Right lobe of liver (tissue), 6 donors: ENCODE measurements at regions not wholly inside any gene's neighbourhood (a gene's known extent, or its start where the extent isn't known, plus 50 kb on each side); places are given as distances from the start of the nearest gene placed in this dataset.

ENCODE experiments used
- ATAC-seq, 4 donors: fragments of 200-7000 bp; cut with Tn5 transposase; one replicate each; pipeline ENCODE4 v1.9.1; 2020; ENCODE audit warnings: mild to moderate bottlenecking in 4 of 4, moderate library complexity in 4 of 4
- DNase-seq, 3 donors: peaks; one replicate each; pipeline ENCODE4 v3.0.0-alpha.2; 2020
- H3K27ac ChIP-seq, 3 donors: fragments of 200-600 bp; one replicate each; pipeline ENCODE4 v1.8.0; 2022
- H3K27me3 ChIP-seq, 2 donors: fragments of 200-600 bp; one replicate each; pipeline ENCODE4 v1.8.0; 2022
- H3K36me3 ChIP-seq, 4 donors: fragments of 200-600 bp; sonication (generic) in 1 of 4; one replicate each; pipeline versions ENCODE4 v1.5.1 to v1.8.0; 2017 to 2022; ENCODE audit warnings: control low read depth in 1 of 4
- H3K4me1 ChIP-seq, 4 donors: fragments of 200-600 bp; sonication (generic) in 1 of 4; one replicate each; pipeline versions ENCODE4 v1.5.1 to v1.8.0; 2017 to 2022; ENCODE audit warnings: control low read depth in 1 of 4
- H3K4me3 ChIP-seq, 3 donors: fragments of 200-600 bp; one replicate each; pipeline ENCODE4 v1.8.0; 2022
- H3K9me3 ChIP-seq, 4 donors: fragments of 200-600 bp; sonication (generic) in 1 of 4; one replicate each; pipeline versions ENCODE4 v1.5.1 to v1.8.0; 2017 to 2022; ENCODE audit warnings: control low read depth in 1 of 4
- POLR2A ChIP-seq: fragments of 450-650 bp; IDR thresholded peaks from one replicate; pipeline ENCODE4 v1.6.1; 2017; ENCODE audit warnings: antibody characterized with exemption, mild to moderate bottlenecking
- WGBS: methylation state at CpG from one replicate; pipeline ENCODE4 v1.1.6; 2018; ENCODE audit warnings: low coverage, low lambda C conversion rate; ENCODE audit not compliant: insufficient coverage; ENCODE audit errors: missing lambda C conversion rate; 5-methylcytosine and 5-hydroxymethylcytosine counted together
- intact Hi-C, 2 donors: fragments of 100-400 bp; cut with DNase I; formaldehyde crosslinking; loops; one replicate each; pipeline versions ENCODE4 v1.11.2 to v1.14.1; 2022
- TF ChIP-seq, protein P1 (sequence below), 4 donors: fragments of 200-600 bp in 3 of 4; fragments of 450-650 bp in 1 of 4; IDR thresholded peaks; one replicate each; pipeline versions ENCODE4 v1.5.1 to v1.8.0; 2016 to 2022; ENCODE audit warnings: antibody characterized with exemption in 4 of 4, mild to moderate bottlenecking in 2 of 4
- donor health status: DM: no; HTN: yes; CAD: no.
- donor health status: DM: no; HTN: no; CAD: no.
- donor health status: DM: no; HTN: no; CAD: no.
- donor health status: DM: no; HTN: yes; CAD: no.
- donor health status: DM: no; HTN: yes; CAD: no.

DNA sequence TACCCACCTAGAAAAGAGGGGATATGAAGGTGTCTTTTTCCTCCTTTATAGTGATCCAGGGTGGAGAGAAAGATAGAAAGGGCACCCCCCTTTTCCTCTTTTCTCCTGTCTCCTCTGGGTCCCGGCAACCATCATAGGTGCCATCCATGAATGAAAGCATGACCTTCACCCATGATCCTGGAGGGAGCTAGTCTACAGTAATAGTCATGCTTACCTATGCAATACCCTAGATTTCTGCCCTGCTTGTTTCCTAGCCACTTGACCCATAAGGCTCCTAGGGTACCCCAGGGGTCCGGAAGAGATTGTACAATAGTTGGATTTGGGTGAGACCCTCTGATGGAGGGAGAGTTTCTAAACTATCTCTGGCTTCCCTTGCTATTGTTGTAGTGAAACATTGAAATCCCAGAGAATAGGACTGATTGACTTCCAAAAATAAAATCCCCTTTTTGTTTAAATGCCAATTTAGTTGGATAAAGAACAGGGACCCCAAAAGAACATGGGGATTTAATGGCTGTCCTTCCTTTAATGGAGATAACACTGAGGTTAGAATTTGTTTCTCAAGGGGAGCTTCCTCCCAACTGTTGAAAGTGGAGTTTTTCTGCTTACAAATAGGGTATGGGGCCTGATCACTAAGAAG is 366.8 kb upstream of the KHDRBS2 start:
- Histone ChIP-seq H3K4me3 (no peak overlapping the region), H3K36me3 (no peaks in the 10 kb centered on the region), H3K9me3 (peaks cover 0 to 15% (median 0%) of the 10 kb centered on the region in 4 donors), H3K4me1 (no peaks in the 10 kb centered on the region), H3K27me3 (no peaks in the 10 kb centered on the region), H3K27ac (no peak overlapping the region)
- TF ChIP-seq POLR2A, result no peak
- TF ChIP-seq, protein P1, sequence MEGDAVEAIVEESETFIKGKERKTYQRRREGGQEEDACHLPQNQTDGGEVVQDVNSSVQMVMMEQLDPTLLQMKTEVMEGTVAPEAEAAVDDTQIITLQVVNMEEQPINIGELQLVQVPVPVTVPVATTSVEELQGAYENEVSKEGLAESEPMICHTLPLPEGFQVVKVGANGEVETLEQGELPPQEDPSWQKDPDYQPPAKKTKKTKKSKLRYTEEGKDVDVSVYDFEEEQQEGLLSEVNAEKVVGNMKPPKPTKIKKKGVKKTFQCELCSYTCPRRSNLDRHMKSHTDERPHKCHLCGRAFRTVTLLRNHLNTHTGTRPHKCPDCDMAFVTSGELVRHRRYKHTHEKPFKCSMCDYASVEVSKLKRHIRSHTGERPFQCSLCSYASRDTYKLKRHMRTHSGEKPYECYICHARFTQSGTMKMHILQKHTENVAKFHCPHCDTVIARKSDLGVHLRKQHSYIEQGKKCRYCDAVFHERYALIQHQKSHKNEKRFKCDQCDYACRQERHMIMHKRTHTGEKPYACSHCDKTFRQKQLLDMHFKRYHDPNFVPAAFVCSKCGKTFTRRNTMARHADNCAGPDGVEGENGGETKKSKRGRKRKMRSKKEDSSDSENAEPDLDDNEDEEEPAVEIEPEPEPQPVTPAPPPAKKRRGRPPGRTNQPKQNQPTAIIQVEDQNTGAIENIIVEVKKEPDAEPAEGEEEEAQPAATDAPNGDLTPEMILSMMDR (IDR thresholded peaks at IDR 0.05), result no peak
- intact Hi-C loops, result no loop called here
- no peak for ATAC-seq
- 50% methylated on average over 1 of the region's 2 CpGs for WGBS
- no peak for DNase-seq

DNA sequence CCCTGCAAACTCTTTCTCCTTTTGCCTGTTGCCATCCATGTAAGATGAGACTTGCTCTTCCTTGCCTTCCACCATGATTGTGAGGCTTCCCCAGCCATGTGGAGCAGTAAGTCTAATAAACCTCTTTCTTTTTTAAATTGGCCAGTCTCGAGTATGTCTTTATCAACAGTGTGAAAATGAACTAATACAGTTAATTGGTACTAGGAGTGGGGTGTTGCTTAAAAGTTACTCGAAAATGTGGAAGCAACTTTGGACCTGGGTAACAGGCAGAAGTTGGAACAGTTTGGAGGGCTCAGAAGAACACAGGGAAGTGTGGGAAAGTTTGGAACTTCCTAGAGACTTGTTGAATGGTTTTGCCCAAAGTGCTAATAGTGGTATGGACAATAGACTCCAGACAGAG is 359.2 kb upstream of the KHDRBS2 start:
- intact Hi-C loops, result no loop called here
- ATAC-seq, result no peak
- DNase-seq, result no peak
- no peak for TF ChIP-seq POLR2A
- TF ChIP-seq, protein P1 (IDR thresholded peaks at IDR 0.05), result no peak
- H3K4me3 ChIP-seq, result no peak overlapping the region
- no peaks in the 10 kb centered on the region for H3K4me1 ChIP-seq
- H3K9me3 ChIP-seq, result no peaks in the 10 kb centered on the region
- no peaks in the 10 kb centered on the region for H3K27me3 ChIP-seq
- no peak overlapping the region for H3K27ac ChIP-seq
- 24% methylated on average over 2 of the region's 2 CpGs for WGBS
- no peaks in the 10 kb centered on the region for H3K36me3 ChIP-seq

DNA sequence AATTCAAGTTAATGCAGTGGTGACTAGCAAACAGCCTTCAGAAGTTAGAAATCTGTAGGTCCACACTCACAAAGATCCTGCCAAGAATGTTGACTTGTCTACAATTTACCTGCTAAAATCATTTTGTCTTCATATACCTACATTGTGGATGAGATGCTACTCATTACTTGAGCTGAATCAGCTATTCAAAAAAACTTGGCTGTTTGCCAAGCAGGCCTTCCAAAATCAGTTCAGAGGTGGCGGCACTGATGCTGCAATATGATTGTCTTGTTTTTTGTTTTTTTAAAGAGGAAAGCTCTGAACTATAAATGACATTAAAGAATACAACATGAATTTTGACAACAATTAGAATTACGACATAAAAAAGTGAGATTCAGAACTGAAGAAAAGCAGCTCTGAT is 354.7 kb upstream of the KHDRBS2 start:
- WGBS, result 65% methylated on average over 2 of the region's 2 CpGs
- ATAC-seq (no peak), DNase-seq (no peak)
- intact Hi-C loops, result no loop called here
- Histone ChIP-seq H3K27me3 (no peaks in the 10 kb centered on the region), H3K4me1 (no peaks in the 10 kb centered on the region), H3K27ac (no peak overlapping the region), H3K9me3 (no peaks in the 10 kb centered on the region), H3K4me3 (no peak overlapping the region), H3K36me3 (no peaks in the 10 kb centered on the region)
- TF ChIP-seq POLR2A, result no peak
- TF ChIP-seq, protein P1 (IDR thresholded peaks at IDR 0.05), result no peak

DNA sequence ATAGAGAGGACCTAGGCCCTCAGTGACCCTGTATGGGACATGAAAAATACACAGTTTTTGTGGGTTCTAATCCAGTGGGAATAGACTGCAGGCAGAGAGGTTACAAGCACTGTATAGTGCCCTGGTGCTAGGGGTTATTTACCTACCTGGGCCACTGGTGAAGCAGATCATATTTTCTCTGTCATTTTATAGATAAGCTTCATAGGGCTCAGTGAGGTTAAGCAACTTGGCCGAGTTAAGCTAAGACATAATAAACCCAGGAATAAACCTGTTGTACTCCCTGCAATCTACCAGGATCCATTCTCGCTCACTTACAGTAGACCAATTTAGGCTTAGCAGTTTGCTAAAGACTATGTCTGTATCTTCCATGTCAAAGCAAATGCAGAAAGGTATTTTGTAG is 340.6 kb upstream of the KHDRBS2 start:
- intact Hi-C loops, result no loop called here
- Histone ChIP-seq H3K4me3 (no peak overlapping the region), H3K36me3 (no peaks in the 10 kb centered on the region), H3K4me1 (no peaks in the 10 kb centered on the region), H3K27ac (no peak overlapping the region), H3K9me3 (no peaks in the 10 kb centered on the region), H3K27me3 (no peaks in the 10 kb centered on the region)
- TF ChIP-seq POLR2A, result no peak
- TF ChIP-seq, protein P1 (IDR thresholded peaks at IDR 0.05), result no peak
- ATAC-seq, result no peak
- WGBS, result 37% methylated on average over 2 of the region's 2 CpGs
- no peak for DNase-seq
